ENCODE measurements at regions not wholly inside any gene's neighbourhood (a gene's known extent, or its start where the extent isn't known, plus 50 kb on each side); places are given as distances from the start of the nearest gene placed in this dataset.

GRCh38 chr16:77551357-77551756 lies 116.5 kb upstream of the ADAMTS18 start:
- Histone ChIP-seq H3K4me3 (replicated peaks in 1 of 3; ENCODE audit: insufficient read depth in 1 of 3, low read depth in 1 of 3, low read length in 3 of 3) (no peak overlapping the region), H4K20me1 (replicated peaks; ENCODE audit: control insufficient read depth, extremely low read depth, insufficient read depth, low read length) (no peaks in the 10 kb centered on the region), H3K27me3 (ENCODE audit: control insufficient read depth in 2 of 2, insufficient read depth in 2 of 2, low read length in 2 of 2) (no peaks in the 10 kb centered on the region), H3K9me3 (replicated peaks; ENCODE audit: control insufficient read depth, insufficient read depth, low read length) (no peaks in the 10 kb centered on the region), H3K9ac (replicated peaks; ENCODE audit: extremely low read depth, insufficient read depth, low read length) (no peak overlapping the region), H3K4me1 (ENCODE audit: control insufficient read depth, extremely low read depth, insufficient read depth, low read length) (peaks cover 3% of the 10 kb centered on the region), H3K9me1 (replicated peaks; ENCODE audit: control insufficient read depth, extremely low read depth, insufficient read depth, low read length) (no peaks in the 10 kb centered on the region), H3K4me2 (ENCODE audit: insufficient read depth, low read length) (no peak overlapping the region), H3K27ac (ENCODE audit: insufficient read depth, low read depth, low read length) (no peak overlapping the region), H2AFZ (ENCODE audit: low read depth, low read length) (no peak overlapping the region), H3K36me3 (ENCODE audit: control insufficient read depth in 2 of 2, extremely low read depth in 1 of 2, insufficient read depth in 2 of 2, low read length in 2 of 2) (no peaks in the 10 kb centered on the region), H3K79me2 (ENCODE audit: control insufficient read depth, insufficient read depth, low read length) (no peaks in the 10 kb centered on the region)
- TF ChIP-seq JUN (IDR thresholded peaks at IDR 0.05; ENCODE audit: borderline replicate concordance, insufficient read depth, insufficient read length, low read depth) = no peak
- POLR2A ChIA-PET = no interaction called here
- FAIRE-seq (no peak), DNase-seq (ENCODE audit: low read depth, low spot score) (no peak)
- dilution Hi-C loops (cut with MboI; ENCODE audit: extremely low pct_ligation_motif_present, low sequenced_read_pairs) = no loop called here
- intact Hi-C loops (cut with micrococcal nuclease) = loop anchor here (5.0 kb wide), 1 partner anchor 49 kb away; no protein-coding TSS in a partner anchor
- no TSS peak for BruUV-seq (replicated peaks)
- CTCF ChIA-PET = no interaction called here

- H3K4me2 ChIP-seq (ENCODE audit: insufficient read depth, low read length) = no peak overlapping the region
- H3K9me3 ChIP-seq (replicated peaks; ENCODE audit: control insufficient read depth, insufficient read depth, low read length) = no peaks in the 10 kb centered on the region
- H3K4me3 ChIP-seq (replicated peaks in 1 of 3; ENCODE audit: insufficient read depth in 1 of 3, low read depth in 1 of 3, low read length in 3 of 3) = no peak overlapping the region
- peaks cover 3% of the 10 kb centered on the region for H3K4me1 ChIP-seq (ENCODE audit: control insufficient read depth, extremely low read depth, insufficient read depth, low read length)
- intact Hi-C loops (cut with micrococcal nuclease) = loop anchor here (5.0 kb wide), 1 partner anchor 51 kb away; no protein-coding TSS in a partner anchor
- dilution Hi-C loops (cut with MboI; ENCODE audit: extremely low pct_ligation_motif_present, low sequenced_read_pairs) = no loop called here
- no peak overlapping the region for H3K27ac ChIP-seq (ENCODE audit: insufficient read depth, low read depth, low read length)
- no peak overlapping the region for H3K9ac ChIP-seq (replicated peaks; ENCODE audit: extremely low read depth, insufficient read depth, low read length)
- H4K20me1 ChIP-seq (replicated peaks; ENCODE audit: control insufficient read depth, extremely low read depth, insufficient read depth, low read length) = no peaks in the 10 kb centered on the region
- TF ChIP-seq FOS (IDR thresholded peaks at IDR 0.05; ENCODE audit: borderline replicate concordance, insufficient read depth, low read length) (no peak), GATA2 (IDR thresholded peaks at IDR 0.05; ENCODE audit: insufficient read depth, insufficient read length, low read depth, low read length) (no peak), POLR2A (IDR thresholded peaks at IDR 0.05; ENCODE audit: low read depth, low read length) (no peak), CTCF (IDR thresholded peaks at IDR 0.05; ENCODE audit: extremely low read depth in 1 of 2, insufficient read depth in 1 of 2, low read depth in 1 of 2, low read length in 2 of 2) (no peak), POLR2AphosphoS5 (IDR thresholded peaks at IDR 0.05; ENCODE audit: insufficient read depth, low read depth, low read length) (no peak), JUN (IDR thresholded peaks at IDR 0.05; ENCODE audit: borderline replicate concordance, insufficient read depth, insufficient read length, low read depth) (no peak), EZH2 (IDR thresholded peaks at IDR 0.05; ENCODE audit: borderline replicate concordance, low read depth, low read length, severe bottlenecking) (no peak), MAX (IDR thresholded peaks at IDR 0.05; ENCODE audit: insufficient read depth, insufficient read length) (no peak), MYC (IDR thresholded peaks at IDR 0.05; ENCODE audit: low read depth, low read length) (no peak)
- FAIRE-seq (no peak), DNase-seq (ENCODE audit: low read depth, low spot score) (no peak)
- ChIA-PET CTCF (no interaction called here), POLR2A (no interaction called here)
- H2AFZ ChIP-seq (ENCODE audit: low read depth, low read length) = peak overlapping the region; percentile 6
- H3K36me3 ChIP-seq (ENCODE audit: control insufficient read depth in 2 of 2, extremely low read depth in 1 of 2, insufficient read depth in 2 of 2, low read length in 2 of 2) = no peaks in the 10 kb centered on the region
- no TSS peak for BruUV-seq (replicated peaks)
- no peaks in the 10 kb centered on the region for H3K79me2 ChIP-seq (ENCODE audit: control insufficient read depth, insufficient read depth, low read length)
- no peaks in the 10 kb centered on the region for H3K27me3 ChIP-seq (ENCODE audit: control insufficient read depth in 2 of 2, insufficient read depth in 2 of 2, low read length in 2 of 2)
- no peaks in the 10 kb centered on the region for H3K9me1 ChIP-seq (replicated peaks; ENCODE audit: control insufficient read depth, extremely low read depth, insufficient read depth, low read length)
Observed at GRCh38 chr16:77553130-77553529, 118.3 kb upstream of the ADAMTS18 start.

Data from endothelial cell of umbilical vein (primary cell).